HS-5 (cell line): ENCODE measurements at regions not wholly inside any gene's neighbourhood (a gene's known extent, or its start where the extent isn't known, plus 50 kb on each side); places are given as distances from the start of the nearest gene placed in this dataset.
"Not testable (repeated sequence)": the region's sequence is repeated elsewhere in the genome, so short reads cannot be mapped to it uniquely, and the experiment has no call there.

ENCODE experiments used
- DNase-seq: peaks from one replicate; pipeline ENCODE4 v3.0.0-alpha.2; 2012; ENCODE audit warnings: low read depth

GRCh38 chr9:39463696-39464095 is 108.2 kb downstream of the SPATA31A1 start:
- not testable (repeated sequence) for DNase-seq

GRCh38 chr9:39464122-39464777 is 108.8 kb downstream of the SPATA31A1 start:
- peak; percentile 46 for DNase-seq

- DNase-seq = not testable (repeated sequence)
These were observed 119.0 kb downstream of the SPATA31A1 start for GRCh38 chr9:39474499-39474898.

- not testable (repeated sequence) for DNase-seq
These were observed 127.6 kb downstream of the SPATA31A1 start for GRCh38 chr9:39483073-39483472.

GRCh38 chr9:39483880-39484279 is 128.4 kb downstream of the SPATA31A1 start:
- DNase-seq = not testable (repeated sequence)

- DNase-seq = not testable (repeated sequence)
These were observed 128.8 kb downstream of the SPATA31A1 start for GRCh38 chr9:39484292-39484691.

- DNase-seq = not testable (repeated sequence)
These were observed 132.0 kb downstream of the SPATA31A1 start for GRCh38 chr9:39487477-39487876.

GRCh38 chr9:39496248-39496647 is 140.8 kb downstream of the SPATA31A1 start:
- not testable (repeated sequence) for DNase-seq

- not testable (repeated sequence) for DNase-seq
These were observed 147.7 kb downstream of the SPATA31A1 start for GRCh38 chr9:39503178-39503577.

- not testable (repeated sequence) for DNase-seq
These were observed 172.0 kb downstream of the SPATA31A1 start for GRCh38 chr9:39527387-39528029.

- DNase-seq = not testable (repeated sequence)
These were observed 177.1 kb downstream of the SPATA31A1 start for GRCh38 chr9:39532597-39532996.

GRCh38 chr9:39533001-39533762 is 177.7 kb downstream of the SPATA31A1 start:
- DNase-seq = not testable (repeated sequence)

- DNase-seq = not testable (repeated sequence)
These were observed 178.5 kb downstream of the SPATA31A1 start for GRCh38 chr9:39533763-39534548.

- not testable (repeated sequence) for DNase-seq
These were observed 179.4 kb downstream of the SPATA31A1 start for GRCh38 chr9:39534897-39535296.

GRCh38 chr9:39542157-39542556 is 186.7 kb downstream of the SPATA31A1 start:
- DNase-seq = not testable (repeated sequence)

GRCh38 chr9:39545079-39545478 is 189.6 kb downstream of the SPATA31A1 start:
- not testable (repeated sequence) for DNase-seq

- DNase-seq = not testable (repeated sequence)
These were observed 195.1 kb downstream of the SPATA31A1 start for GRCh38 chr9:39550573-39550972.

- not testable (repeated sequence) for DNase-seq
These were observed 196.1 kb downstream of the SPATA31A1 start for GRCh38 chr9:39551544-39551943.

- DNase-seq = not testable (repeated sequence)
These were observed 196.9 kb downstream of the SPATA31A1 start for GRCh38 chr9:39552242-39552881.

GRCh38 chr9:39554352-39554751 is 198.9 kb downstream of the SPATA31A1 start:
- DNase-seq = not testable (repeated sequence)

GRCh38 chr9:39559384-39559783 is 203.9 kb downstream of the SPATA31A1 start:
- DNase-seq = not testable (repeated sequence)
